ENCODE measurements at regions not wholly inside any gene's neighbourhood (a gene's known extent, or its start where the extent isn't known, plus 50 kb on each side); places are given as distances from the start of the nearest gene placed in this dataset.

- FAIRE-seq = no peak
- Histone ChIP-seq H3K27me3 (no peaks in the 10 kb centered on the region), H3K9me3 (no peaks in the 10 kb centered on the region), H3K4me1 (no peaks in the 10 kb centered on the region), H3K27ac (no peak overlapping the region), H3K4me3 (no peak overlapping the region), H3K36me3 (no peaks in the 10 kb centered on the region)
- WGBS, 2 donors = 93% methylated on average over 3 of the region's 3 CpGs
- intact Hi-C loops (cut with DNase I) = no loop called here
- no peak for TF ChIP-seq CTCF (IDR thresholded peaks at IDR 0.05)
- ATAC-seq = no peak
- no peak for DNase-seq
Measured at GRCh38 chr3:107297597-107297996, 79.6 kb upstream of the CCDC54 start.

GRCh38 chr3:107307205-107307604 lies 70.0 kb upstream of the CCDC54 start:
- Histone ChIP-seq H3K36me3 (no peaks in the 10 kb centered on the region), H3K4me3 (no peak overlapping the region), H3K9me3 (no peaks in the 10 kb centered on the region), H3K27me3 (no peaks in the 10 kb centered on the region), H3K4me1 (no peaks in the 10 kb centered on the region), H3K27ac (no peak overlapping the region)
- TF ChIP-seq CTCF (IDR thresholded peaks at IDR 0.05) = no peak
- WGBS, 2 donors = 77 to 88% methylated on average over 2 of the region's 2 CpGs
- DNase-seq (no peak), ATAC-seq (no peak), FAIRE-seq (no peak)
- intact Hi-C loops (cut with DNase I) = no loop called here

DNA sequence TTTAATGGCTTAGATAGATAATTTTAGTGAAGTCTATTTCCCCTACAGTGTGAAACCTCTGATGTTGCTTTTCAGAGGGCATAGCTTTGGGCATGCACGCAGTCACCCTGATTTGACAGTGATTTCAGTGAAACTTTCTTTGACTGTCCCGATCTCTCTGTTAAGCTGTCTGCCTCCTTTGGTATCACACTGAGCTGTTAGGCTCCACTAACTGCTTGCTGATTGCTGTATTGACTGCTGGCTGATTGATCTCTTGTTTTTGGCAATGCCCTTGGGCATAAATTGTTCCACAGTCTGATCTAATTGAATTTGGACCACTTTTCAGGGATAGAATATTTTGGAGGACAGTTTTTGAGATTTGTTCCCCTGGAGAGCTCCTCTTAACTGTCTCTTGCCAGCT lies 68.5 kb upstream of the CCDC54 start:
- Histone ChIP-seq H3K4me3 (no peak overlapping the region), H3K36me3 (no peaks in the 10 kb centered on the region), H3K27ac (no peak overlapping the region), H3K27me3 (no peaks in the 10 kb centered on the region), H3K9me3 (no peaks in the 10 kb centered on the region), H3K4me1 (no peaks in the 10 kb centered on the region)
- no peak for DNase-seq
- no peak for FAIRE-seq
- 57 to 58% methylated on average over 2 of the region's 2 CpGs for WGBS, 2 donors
- intact Hi-C loops (cut with DNase I) = no loop called here
- no peak for ATAC-seq
- no peak for TF ChIP-seq CTCF (IDR thresholded peaks at IDR 0.05)

DNA sequence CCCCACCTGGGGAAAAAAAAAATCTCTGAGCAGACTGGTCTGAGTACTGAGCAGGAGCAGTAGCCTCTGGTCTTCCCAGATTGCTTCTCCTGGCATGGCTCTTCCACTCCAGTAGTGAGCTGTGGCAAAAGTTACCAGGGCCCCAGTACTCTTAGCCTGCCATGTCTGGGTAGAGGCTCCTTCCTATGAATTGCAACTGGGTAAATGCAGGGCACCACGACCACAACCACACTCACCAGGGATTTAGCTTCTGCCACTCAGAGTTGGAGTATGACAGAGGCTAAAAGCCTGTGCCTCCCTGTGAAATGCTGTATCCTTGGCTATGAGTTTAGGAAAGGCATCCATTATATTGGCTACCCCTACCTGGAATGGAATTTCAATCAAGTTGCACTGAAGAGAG lies 67.9 kb upstream of the CCDC54 start:
- intact Hi-C loops (cut with DNase I) = no loop called here
- DNase-seq (no peak), FAIRE-seq (no peak), ATAC-seq (no peak)
- no peak for TF ChIP-seq CTCF (IDR thresholded peaks at IDR 0.05)
- H3K36me3 ChIP-seq = no peaks in the 10 kb centered on the region
- no peaks in the 10 kb centered on the region for H3K4me1 ChIP-seq
- H3K9me3 ChIP-seq = no peaks in the 10 kb centered on the region
- no peaks in the 10 kb centered on the region for H3K27me3 ChIP-seq
- 63 to 65% methylated on average over 1 of the region's 1 CpG for WGBS, 2 donors
- no peak overlapping the region for H3K4me3 ChIP-seq
- H3K27ac ChIP-seq = no peak overlapping the region

DNA sequence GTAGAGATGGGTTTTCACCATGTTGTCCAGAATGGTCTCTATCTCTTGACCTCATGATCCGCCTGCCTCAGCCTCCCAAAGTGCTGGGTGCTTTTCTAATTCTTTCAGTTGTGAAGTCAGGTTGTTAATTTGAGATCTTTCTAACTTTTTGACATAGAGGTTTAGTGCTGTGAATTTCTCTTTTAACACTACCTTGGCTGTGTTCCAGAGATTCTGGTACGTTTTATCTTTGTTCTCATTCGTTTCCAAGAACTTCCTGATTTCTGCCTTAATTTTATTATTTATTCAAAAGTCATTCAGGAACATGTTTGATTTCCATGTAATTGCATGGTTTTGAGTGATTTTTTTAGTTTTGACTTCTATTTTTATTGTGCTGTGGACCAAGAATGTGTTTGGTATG lies 63.5 kb upstream of the CCDC54 start:
- no peaks in the 10 kb centered on the region for H3K9me3 ChIP-seq
- TF ChIP-seq CTCF (IDR thresholded peaks at IDR 0.05) = no peak
- no peaks in the 10 kb centered on the region for H3K27me3 ChIP-seq
- FAIRE-seq (no peak), DNase-seq (no peak), ATAC-seq (no peak)
- no peak overlapping the region for H3K27ac ChIP-seq
- intact Hi-C loops (cut with DNase I) = no loop called here
- no peaks in the 10 kb centered on the region for H3K4me1 ChIP-seq
- 33 to 39% methylated on average over 3 of the region's 3 CpGs for WGBS, 2 donors
- H3K4me3 ChIP-seq = no peak overlapping the region
- H3K36me3 ChIP-seq = no peaks in the 10 kb centered on the region

Data from pancreas (tissue), 10 donors.